ENCODE measurements at regions not wholly inside any gene's neighbourhood (a gene's known extent, or its start where the extent isn't known, plus 50 kb on each side); places are given as distances from the start of the nearest gene placed in this dataset.
"Not testable (repeated sequence)": the region's sequence is repeated elsewhere in the genome, so short reads cannot be mapped to it uniquely, and the experiment has no call there.

GRCh38 chr22:27312966-27313855, 488.3 kb downstream of the MN1 start:
- DNase-seq (ENCODE audit: insufficient read length, low spot score) (no peak), FAIRE-seq (no peak)
- no peak for TF ChIP-seq POLR2A (IDR thresholded peaks at IDR 0.05; ENCODE audit: low read depth, low read length)

- no peak for TF ChIP-seq POLR2A (IDR thresholded peaks at IDR 0.05; ENCODE audit: low read depth, low read length)
- no peak for DNase-seq (ENCODE audit: insufficient read length, low spot score)
- FAIRE-seq = no peak
Observed at GRCh38 chr22:27314276-27314807, 487.2 kb downstream of the MN1 start.

DNA sequence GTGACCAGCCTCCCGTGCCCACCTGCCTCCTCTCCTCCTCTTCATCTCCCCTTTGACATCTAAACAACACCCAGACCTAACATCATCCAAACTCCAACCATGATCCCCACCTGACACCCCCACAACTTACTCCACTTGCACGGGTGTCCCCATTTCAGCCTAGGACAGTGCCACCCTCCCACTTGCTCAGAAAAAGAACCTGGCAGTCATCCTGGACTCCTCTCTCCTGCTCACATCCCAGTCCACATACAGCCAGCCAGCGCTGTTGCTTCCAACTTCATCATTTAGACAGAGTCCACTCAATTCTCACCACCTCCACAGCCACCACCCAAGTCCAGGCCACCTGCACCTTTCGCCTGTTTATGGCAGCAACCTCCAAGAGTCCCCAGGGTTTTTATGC, 485.7 kb downstream of the MN1 start:
- no peak for DNase-seq (ENCODE audit: insufficient read length, low spot score)
- TF ChIP-seq POLR2A (IDR thresholded peaks at IDR 0.05; ENCODE audit: low read depth, low read length) = no peak
- FAIRE-seq = no peak

- no peak for FAIRE-seq
- DNase-seq (ENCODE audit: insufficient read length, low spot score) = no peak
- no peak for TF ChIP-seq POLR2A (IDR thresholded peaks at IDR 0.05; ENCODE audit: low read depth, low read length)
Observed at GRCh38 chr22:27317096-27317495, 484.5 kb downstream of the MN1 start.

GRCh38 chr22:27317971-27318428, 483.6 kb downstream of the MN1 start:
- FAIRE-seq (no peak), DNase-seq (ENCODE audit: insufficient read length, low spot score) (no peak)
- TF ChIP-seq POLR2A (IDR thresholded peaks at IDR 0.05; ENCODE audit: low read depth, low read length) = no peak

GRCh38 chr22:27318516-27318915, 483.0 kb downstream of the MN1 start:
- no peak for TF ChIP-seq POLR2A (IDR thresholded peaks at IDR 0.05; ENCODE audit: low read depth, low read length)
- no peak for DNase-seq (ENCODE audit: insufficient read length, low spot score)
- FAIRE-seq = no peak

GRCh38 chr22:27323661-27324060, 477.9 kb downstream of the MN1 start:
- no peak for DNase-seq (ENCODE audit: insufficient read length, low spot score)
- TF ChIP-seq POLR2A (IDR thresholded peaks at IDR 0.05; ENCODE audit: low read depth, low read length) = no peak
- no peak for FAIRE-seq

GRCh38 chr22:27324908-27325307, 476.6 kb downstream of the MN1 start:
- not testable (repeated sequence) for DNase-seq (ENCODE audit: insufficient read length, low spot score); FAIRE-seq

GRCh38 chr22:27327497-27327896, 474.1 kb downstream of the MN1 start:
- TF ChIP-seq POLR2A (IDR thresholded peaks at IDR 0.05; ENCODE audit: low read depth, low read length) = no peak
- no peak for DNase-seq (ENCODE audit: insufficient read length, low spot score)
- FAIRE-seq = no peak

DNA sequence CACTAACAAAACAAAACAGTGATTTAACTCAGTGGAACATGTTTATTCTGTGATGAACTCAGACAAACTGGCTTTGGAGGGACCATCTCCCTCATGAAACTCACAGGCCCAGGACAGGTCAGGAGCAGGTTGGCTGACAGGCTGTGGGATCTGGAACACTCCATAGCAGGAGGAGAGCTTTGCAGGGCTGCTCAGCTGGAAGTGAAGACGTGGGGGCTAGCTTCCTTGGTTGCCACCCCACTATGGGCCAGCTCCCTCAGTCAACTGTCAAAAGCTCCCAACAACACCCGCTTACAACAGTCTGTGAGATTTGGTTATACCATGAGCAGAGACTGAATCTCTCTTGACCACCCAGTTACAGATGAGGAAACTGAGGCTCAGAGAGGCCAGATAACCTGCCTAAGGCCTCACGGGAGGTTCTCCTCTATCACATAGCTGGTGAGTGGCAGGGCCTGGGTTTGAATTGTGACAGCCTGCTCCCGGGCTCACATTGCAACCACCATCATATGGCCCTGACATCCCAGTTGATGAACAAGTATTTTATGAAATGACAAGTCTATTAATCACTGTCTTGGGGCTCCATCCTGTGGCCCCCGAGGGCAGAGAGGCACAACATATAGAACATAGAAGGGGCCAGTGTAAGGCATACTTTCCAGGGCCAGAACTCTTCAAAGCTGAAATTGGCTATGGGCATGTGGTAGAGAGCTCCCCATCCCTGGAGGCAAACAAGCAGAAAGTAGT, 473.4 kb downstream of the MN1 start:
- DNase-seq (ENCODE audit: insufficient read length, low spot score) (no peak), FAIRE-seq (no peak)
- TF ChIP-seq POLR2A (IDR thresholded peaks at IDR 0.05; ENCODE audit: low read depth, low read length) = no peak

- TF ChIP-seq POLR2A (IDR thresholded peaks at IDR 0.05; ENCODE audit: low read depth, low read length) = no peak
- no peak for FAIRE-seq
- no peak for DNase-seq (ENCODE audit: insufficient read length, low spot score)
Observed at GRCh38 chr22:27329131-27329850, 472.3 kb downstream of the MN1 start.

DNA sequence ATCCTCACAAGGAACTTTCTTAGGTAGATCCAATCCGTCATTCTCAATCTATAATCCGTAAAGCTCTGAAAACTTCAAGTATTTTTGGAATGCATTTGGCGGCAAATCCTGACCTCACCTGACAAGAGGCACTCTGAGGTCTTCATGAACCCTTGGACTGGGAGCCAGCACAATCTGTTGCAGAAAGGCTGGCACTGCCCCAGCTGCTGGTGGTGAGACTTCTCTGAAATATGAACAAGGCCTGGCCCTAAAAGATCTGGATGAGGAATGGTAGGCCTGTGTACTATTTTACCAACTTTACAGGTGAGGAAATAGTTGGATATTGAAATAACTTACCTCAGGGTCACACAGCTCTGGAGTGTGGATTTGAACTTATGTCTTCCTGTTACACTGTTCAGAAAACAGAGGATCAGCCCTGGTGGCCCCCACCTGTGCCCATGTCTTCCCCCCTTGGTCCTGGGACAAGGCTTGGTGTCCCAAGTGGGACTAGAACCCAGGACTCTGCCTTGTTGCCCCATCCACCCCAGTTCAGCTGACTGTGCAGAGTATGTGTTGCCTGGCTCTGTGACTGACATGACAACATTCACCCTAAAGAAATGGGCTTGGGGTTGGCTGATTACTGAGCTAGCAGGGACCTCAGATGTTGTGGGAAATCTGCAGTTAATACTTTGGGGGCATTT, 471.4 kb downstream of the MN1 start:
- DNase-seq (ENCODE audit: insufficient read length, low spot score) (no peak), FAIRE-seq (no peak)
- TF ChIP-seq POLR2A (IDR thresholded peaks at IDR 0.05; ENCODE audit: low read depth, low read length) = no peak

- DNase-seq (ENCODE audit: insufficient read length, low spot score) = no peak
- TF ChIP-seq POLR2A (IDR thresholded peaks at IDR 0.05; ENCODE audit: low read depth, low read length) = no peak
- no peak for FAIRE-seq
Observed at GRCh38 chr22:27331526-27332281, 469.9 kb downstream of the MN1 start.
